PC-9 (cell line): ENCODE measurements at regions not wholly inside any gene's neighbourhood (a gene's known extent, or its start where the extent isn't known, plus 50 kb on each side); places are given as distances from the start of the nearest gene placed in this dataset.

Source experiments
- EZH2 ChIP-seq: fragments of 200-600 bp; sonication (generic); IDR thresholded peaks from 2 replicates; pipeline ENCODE4 v1.8.0; 2017; ENCODE audit warnings: antibody characterized with exemption, low read depth
- TF ChIP-seq, protein P1 (sequence below): fragments of 200-600 bp; sonication (generic); conservative IDR thresholded peaks from 2 replicates; pipeline ENCODE4 v1.6.1; 2017; ENCODE audit warnings: mixed run types, antibody characterized with exemption, mild to moderate bottlenecking, moderate library complexity

DNA sequence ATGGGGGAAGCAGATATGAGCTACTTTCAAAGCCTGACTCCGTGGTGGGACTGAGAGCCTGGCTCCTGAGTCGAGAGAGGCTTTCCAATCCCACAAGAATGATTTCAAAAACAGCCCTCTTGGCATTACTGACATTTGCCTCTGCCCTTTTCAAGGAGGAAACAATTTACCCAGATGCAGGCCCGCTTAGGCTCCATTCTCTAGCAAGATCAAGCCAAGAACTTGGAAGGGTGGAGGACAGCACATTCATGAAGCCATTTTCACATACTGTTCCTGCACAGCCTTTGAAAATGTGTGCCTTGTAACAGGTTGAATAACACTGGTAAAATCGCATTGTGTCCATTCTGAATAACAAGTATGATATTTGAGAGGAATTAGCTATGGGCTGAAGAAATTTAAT is 58.2 kb upstream of the EED start:
- TF ChIP-seq, protein P1, sequence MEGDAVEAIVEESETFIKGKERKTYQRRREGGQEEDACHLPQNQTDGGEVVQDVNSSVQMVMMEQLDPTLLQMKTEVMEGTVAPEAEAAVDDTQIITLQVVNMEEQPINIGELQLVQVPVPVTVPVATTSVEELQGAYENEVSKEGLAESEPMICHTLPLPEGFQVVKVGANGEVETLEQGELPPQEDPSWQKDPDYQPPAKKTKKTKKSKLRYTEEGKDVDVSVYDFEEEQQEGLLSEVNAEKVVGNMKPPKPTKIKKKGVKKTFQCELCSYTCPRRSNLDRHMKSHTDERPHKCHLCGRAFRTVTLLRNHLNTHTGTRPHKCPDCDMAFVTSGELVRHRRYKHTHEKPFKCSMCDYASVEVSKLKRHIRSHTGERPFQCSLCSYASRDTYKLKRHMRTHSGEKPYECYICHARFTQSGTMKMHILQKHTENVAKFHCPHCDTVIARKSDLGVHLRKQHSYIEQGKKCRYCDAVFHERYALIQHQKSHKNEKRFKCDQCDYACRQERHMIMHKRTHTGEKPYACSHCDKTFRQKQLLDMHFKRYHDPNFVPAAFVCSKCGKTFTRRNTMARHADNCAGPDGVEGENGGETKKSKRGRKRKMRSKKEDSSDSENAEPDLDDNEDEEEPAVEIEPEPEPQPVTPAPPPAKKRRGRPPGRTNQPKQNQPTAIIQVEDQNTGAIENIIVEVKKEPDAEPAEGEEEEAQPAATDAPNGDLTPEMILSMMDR, result no peak
- TF ChIP-seq EZH2, result no peak
